ENCODE measurements at regions not wholly inside any gene's neighbourhood (a gene's known extent, or its start where the extent isn't known, plus 50 kb on each side); places are given as distances from the start of the nearest gene placed in this dataset.
A peak's percentile ranks its signal among the peaks of the same experiment; 100 is the strongest.

DNA sequence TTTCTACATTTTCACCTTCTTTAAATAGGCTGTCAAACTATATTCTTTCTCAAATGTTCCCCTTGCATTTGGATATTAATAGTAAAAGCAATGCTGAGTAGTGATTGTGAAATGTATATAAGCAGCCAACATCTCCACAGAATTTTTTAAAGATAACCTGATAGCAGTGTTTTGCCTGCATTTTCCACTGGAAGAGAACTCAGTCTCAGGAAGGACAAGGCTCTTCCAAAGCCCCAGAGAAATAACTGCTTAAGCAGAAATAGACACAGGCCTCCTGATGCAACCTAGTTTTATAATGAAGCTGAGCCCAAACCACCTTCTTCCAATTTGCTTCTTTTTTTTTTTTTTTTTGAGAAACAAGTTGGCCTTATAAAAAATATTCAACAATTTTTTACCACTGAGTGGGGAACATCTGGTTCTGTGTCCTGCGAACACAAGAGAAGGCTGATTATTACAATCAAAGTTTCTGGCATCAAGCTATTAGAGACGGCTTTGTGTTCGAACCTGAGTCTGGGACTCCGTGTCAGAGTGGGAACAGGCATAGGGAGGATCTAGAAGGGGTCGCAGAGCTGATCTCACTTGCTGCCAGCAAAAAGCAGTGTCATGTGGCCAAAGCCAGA, 332.5 kb upstream of the TBL1XR1 start:
- Histone ChIP-seq H3K79me2 (no peaks in the 10 kb centered on the region), H3K27me3 (ENCODE audit: control insufficient read depth, insufficient read depth, low read length) (no peaks in the 10 kb centered on the region), H3K36me3 (ENCODE audit: control insufficient read depth, insufficient read depth, low read length) (no peaks in the 10 kb centered on the region), H3K4me2 (ENCODE audit: low read length) (no peak overlapping the region), H3K4me3 (ENCODE audit: low read depth, low read length) (no peak overlapping the region), H2AFZ (peak overlapping the region; percentile 12), H3K27ac (peak overlapping the region; percentile 70), H3K4me1 (peaks cover 15% of the 10 kb centered on the region), H3K9me3 (ENCODE audit: control insufficient read depth, low read length) (no peaks in the 10 kb centered on the region), H3K9ac (no peak overlapping the region)
- TF ChIP-seq, protein P1, sequence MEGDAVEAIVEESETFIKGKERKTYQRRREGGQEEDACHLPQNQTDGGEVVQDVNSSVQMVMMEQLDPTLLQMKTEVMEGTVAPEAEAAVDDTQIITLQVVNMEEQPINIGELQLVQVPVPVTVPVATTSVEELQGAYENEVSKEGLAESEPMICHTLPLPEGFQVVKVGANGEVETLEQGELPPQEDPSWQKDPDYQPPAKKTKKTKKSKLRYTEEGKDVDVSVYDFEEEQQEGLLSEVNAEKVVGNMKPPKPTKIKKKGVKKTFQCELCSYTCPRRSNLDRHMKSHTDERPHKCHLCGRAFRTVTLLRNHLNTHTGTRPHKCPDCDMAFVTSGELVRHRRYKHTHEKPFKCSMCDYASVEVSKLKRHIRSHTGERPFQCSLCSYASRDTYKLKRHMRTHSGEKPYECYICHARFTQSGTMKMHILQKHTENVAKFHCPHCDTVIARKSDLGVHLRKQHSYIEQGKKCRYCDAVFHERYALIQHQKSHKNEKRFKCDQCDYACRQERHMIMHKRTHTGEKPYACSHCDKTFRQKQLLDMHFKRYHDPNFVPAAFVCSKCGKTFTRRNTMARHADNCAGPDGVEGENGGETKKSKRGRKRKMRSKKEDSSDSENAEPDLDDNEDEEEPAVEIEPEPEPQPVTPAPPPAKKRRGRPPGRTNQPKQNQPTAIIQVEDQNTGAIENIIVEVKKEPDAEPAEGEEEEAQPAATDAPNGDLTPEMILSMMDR (IDR thresholded peaks at IDR 0.05): no peak

DNA sequence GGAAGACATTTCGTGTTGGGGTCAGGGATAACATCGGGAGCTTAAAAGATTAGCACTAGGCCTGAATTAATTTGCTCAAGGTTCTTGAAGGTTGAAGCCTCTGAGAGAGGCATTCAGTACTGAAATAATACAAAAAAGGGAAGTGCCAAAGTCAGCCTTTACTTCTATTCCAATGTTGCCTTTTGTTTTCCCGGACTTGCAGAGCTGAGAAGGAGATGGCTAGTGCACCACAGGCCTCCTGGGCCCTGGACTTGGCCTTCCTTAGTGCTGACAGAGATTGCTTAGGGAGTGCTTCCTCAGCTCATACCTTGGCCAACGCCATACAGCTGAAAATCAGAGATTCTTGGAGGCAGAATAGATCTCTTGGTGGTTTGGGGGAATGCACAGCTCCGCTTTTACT, 333.6 kb upstream of the TBL1XR1 start:
- no peak overlapping the region for H3K4me3 ChIP-seq (ENCODE audit: low read depth, low read length)
- H3K27me3 ChIP-seq (ENCODE audit: control insufficient read depth, insufficient read depth, low read length): no peaks in the 10 kb centered on the region
- H3K27ac ChIP-seq: peak overlapping the region; percentile 11
- no peaks in the 10 kb centered on the region for H3K9me3 ChIP-seq (ENCODE audit: control insufficient read depth, low read length)
- no peaks in the 10 kb centered on the region for H3K36me3 ChIP-seq (ENCODE audit: control insufficient read depth, insufficient read depth, low read length)
- H3K4me1 ChIP-seq: peaks cover 15% of the 10 kb centered on the region
- no peaks in the 10 kb centered on the region for H3K79me2 ChIP-seq
- H3K4me2 ChIP-seq (ENCODE audit: low read length): no peak overlapping the region
- TF ChIP-seq, protein P1 (IDR thresholded peaks at IDR 0.05): no peak
- no peak overlapping the region for H3K9ac ChIP-seq
- H2AFZ ChIP-seq: peak overlapping the region; percentile 60

DNA sequence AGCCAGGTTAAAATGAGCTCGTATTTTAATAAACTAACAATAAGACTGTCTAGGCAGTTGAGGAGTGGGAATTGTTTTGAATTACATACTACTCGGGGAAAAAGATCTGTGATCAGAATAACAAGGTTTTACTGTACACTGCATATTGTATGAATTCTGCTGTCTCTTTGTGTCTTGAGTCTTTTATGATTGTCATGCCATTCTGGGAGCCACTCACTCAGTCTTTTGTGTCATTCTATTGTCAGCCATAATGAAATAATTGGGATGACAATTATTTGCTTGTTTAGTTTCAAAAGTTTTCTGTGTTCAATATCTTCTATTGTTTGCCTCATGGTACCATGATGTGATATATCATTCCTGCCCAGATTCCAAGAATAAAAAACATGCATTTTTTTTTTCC, 339.6 kb upstream of the TBL1XR1 start:
- Histone ChIP-seq H2AFZ (no peak overlapping the region), H3K9me3 (ENCODE audit: control insufficient read depth, low read length) (no peaks in the 10 kb centered on the region), H3K4me2 (ENCODE audit: low read length) (no peak overlapping the region), H3K4me1 (peaks cover 26% of the 10 kb centered on the region), H3K4me3 (ENCODE audit: low read depth, low read length) (no peak overlapping the region), H3K27ac (no peak overlapping the region), H3K27me3 (ENCODE audit: control insufficient read depth, insufficient read depth, low read length) (no peaks in the 10 kb centered on the region), H3K79me2 (no peaks in the 10 kb centered on the region), H3K9ac (no peak overlapping the region), H3K36me3 (ENCODE audit: control insufficient read depth, insufficient read depth, low read length) (no peaks in the 10 kb centered on the region)
- TF ChIP-seq, protein P1 (IDR thresholded peaks at IDR 0.05): no peak

DNA sequence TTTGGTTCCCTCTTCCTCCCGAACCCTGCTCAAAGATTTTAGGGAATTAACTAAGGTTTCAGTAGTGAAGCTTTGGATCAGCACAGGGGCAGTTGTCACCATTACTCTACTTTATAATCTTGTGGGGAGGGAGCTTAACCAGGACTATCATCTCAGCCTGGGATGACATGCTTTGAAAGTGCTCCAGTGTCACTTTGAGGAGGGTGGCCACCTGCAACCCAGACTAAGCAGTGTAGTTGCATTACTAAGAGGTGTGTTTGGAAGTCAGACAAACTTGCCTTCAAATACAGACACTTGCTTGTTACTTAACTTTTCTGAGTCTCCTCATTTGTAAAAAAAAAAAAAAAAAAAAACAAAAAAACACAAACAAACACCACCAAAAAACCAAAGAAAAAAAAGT, 340.3 kb upstream of the TBL1XR1 start:
- no peak overlapping the region for H3K4me3 ChIP-seq (ENCODE audit: low read depth, low read length)
- TF ChIP-seq, protein P1 (IDR thresholded peaks at IDR 0.05): no peak
- H3K4me1 ChIP-seq: peaks cover 27% of the 10 kb centered on the region
- H3K9ac ChIP-seq: no peak overlapping the region
- H3K79me2 ChIP-seq: no peaks in the 10 kb centered on the region
- H3K36me3 ChIP-seq (ENCODE audit: control insufficient read depth, insufficient read depth, low read length): no peaks in the 10 kb centered on the region
- H3K27me3 ChIP-seq (ENCODE audit: control insufficient read depth, insufficient read depth, low read length): no peaks in the 10 kb centered on the region
- H3K27ac ChIP-seq: peak overlapping the region; percentile 59
- no peaks in the 10 kb centered on the region for H3K9me3 ChIP-seq (ENCODE audit: control insufficient read depth, low read length)
- no peak overlapping the region for H3K4me2 ChIP-seq (ENCODE audit: low read length)
- peak overlapping the region; percentile 13 for H2AFZ ChIP-seq
